Activated T-helper 1 cell treated with Interleukin-2 at 50 U/mL for 16 hours (primary cell): ENCODE measurements at regions not wholly inside any gene's neighbourhood (a gene's known extent, or its start where the extent isn't known, plus 50 kb on each side); places are given as distances from the start of the nearest gene placed in this dataset.

Experiments used
- DNase-seq: peaks from one replicate; pipeline ENCODE4 v3.0.0-alpha.2; 2020; ENCODE audit warnings: low read depth

- DNase-seq = no peak
Observed at GRCh38 chr14:38507299-38507698, 251.4 kb upstream of the CLEC14A start.

- DNase-seq = no peak
Observed at GRCh38 chr14:38505973-38506249, 250.0 kb upstream of the CLEC14A start.

- DNase-seq = no peak
Observed at GRCh38 chr14:38505221-38505972, 249.5 kb upstream of the CLEC14A start.

GRCh38 chr14:38504175-38504574 is 248.3 kb upstream of the CLEC14A start:
- no peak for DNase-seq

- no peak for DNase-seq
Observed at GRCh38 chr14:38502239-38502638, 246.3 kb upstream of the CLEC14A start.

- DNase-seq = no peak
Observed at GRCh38 chr14:38500125-38500524, 244.2 kb upstream of the CLEC14A start.

- DNase-seq = no peak
Observed at GRCh38 chr14:38496092-38496491, 240.2 kb upstream of the CLEC14A start.

- DNase-seq = no peak
Observed at GRCh38 chr14:38490273-38490672, 234.4 kb upstream of the CLEC14A start.

GRCh38 chr14:38485026-38485425 is 229.1 kb upstream of the CLEC14A start:
- no peak for DNase-seq

GRCh38 chr14:38481952-38482678 is 226.2 kb upstream of the CLEC14A start:
- DNase-seq = no peak

- no peak for DNase-seq
Observed at GRCh38 chr14:38469156-38469555, 213.3 kb upstream of the CLEC14A start.

- no peak for DNase-seq
Observed at GRCh38 chr14:38442208-38442607, 186.3 kb upstream of the CLEC14A start.

- DNase-seq = no peak
Observed at GRCh38 chr14:38432186-38432585, 176.3 kb upstream of the CLEC14A start.

- DNase-seq = no peak
Observed at GRCh38 chr14:38431156-38431555, 175.3 kb upstream of the CLEC14A start.

GRCh38 chr14:38430522-38430921 is 174.6 kb upstream of the CLEC14A start:
- no peak for DNase-seq

- no peak for DNase-seq
Observed at GRCh38 chr14:38425324-38425976, 169.6 kb upstream of the CLEC14A start.

- DNase-seq = no peak
Observed at GRCh38 chr14:38420048-38420447, 164.2 kb upstream of the CLEC14A start.

GRCh38 chr14:38419579-38419978 is 163.7 kb upstream of the CLEC14A start:
- DNase-seq = no peak

- DNase-seq = no peak
Observed at GRCh38 chr14:38412654-38413053, 156.8 kb upstream of the CLEC14A start.

GRCh38 chr14:38410442-38410841 is 154.5 kb upstream of the CLEC14A start:
- DNase-seq = no peak

GRCh38 chr14:38409071-38409705 is 153.3 kb upstream of the CLEC14A start:
- no peak for DNase-seq

GRCh38 chr14:38405851-38406635 is 150.2 kb upstream of the CLEC14A start:
- DNase-seq = no peak
